ENCODE measurements at regions not wholly inside any gene's neighbourhood (a gene's known extent, or its start where the extent isn't known, plus 50 kb on each side); places are given as distances from the start of the nearest gene placed in this dataset.

DNA sequence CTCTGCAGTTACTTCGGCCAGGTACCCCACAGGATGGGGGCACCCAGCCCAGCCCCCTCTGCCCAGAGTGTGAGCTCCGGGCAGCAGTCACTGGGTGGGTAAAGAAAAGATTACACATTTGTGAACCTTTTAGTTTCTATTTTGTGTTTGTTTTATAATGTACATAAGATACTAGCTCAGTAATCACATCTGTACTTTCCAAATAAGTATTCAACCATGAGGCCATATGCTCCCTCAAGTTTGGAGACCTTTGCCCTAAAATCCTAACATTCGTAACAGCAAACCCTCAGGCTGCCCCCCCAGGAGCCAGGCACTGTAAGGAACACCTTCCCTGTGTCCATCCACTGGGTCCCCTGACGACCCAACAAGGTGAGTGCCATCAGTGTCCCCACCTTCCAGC, 68.3 kb upstream of the SLC6A6 start:
- Mint-ChIP-seq H3K9me3 (no peaks in the 10 kb centered on the region), H3K4me3 (no peak overlapping the region), H3K27ac (no peak overlapping the region), H3K36me3 (ENCODE audit: insufficient read depth in 2 of 2) (no peaks in the 10 kb centered on the region), H3K27me3 (ENCODE audit: low read depth) (no peaks in the 10 kb centered on the region), H3K4me1 (ENCODE audit: low read depth) (no peaks in the 10 kb centered on the region)
- ATAC-seq (replicated peaks in 1 of 2) (no peak), DNase-seq (no peak)

DNA sequence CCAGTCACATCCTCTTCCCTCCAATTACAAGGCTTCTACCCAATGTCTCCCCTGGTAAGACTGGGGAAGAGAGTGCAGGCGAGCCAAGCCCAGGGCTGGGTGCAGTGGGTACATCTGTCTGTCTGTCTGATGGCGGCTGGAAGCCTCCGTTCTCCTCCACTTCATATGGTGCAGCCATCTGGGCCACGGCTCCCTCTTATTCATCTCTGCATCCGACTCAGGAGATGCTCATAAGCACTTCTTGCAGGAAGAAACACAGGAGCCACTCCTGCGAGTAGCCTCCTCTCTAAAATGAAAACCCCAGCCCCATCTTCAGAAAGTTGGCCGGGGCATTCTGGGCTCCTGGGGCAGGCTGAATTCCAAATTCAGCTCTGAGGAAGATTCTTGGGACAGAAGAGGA, 67.5 kb upstream of the SLC6A6 start:
- H3K27me3 Mint-ChIP-seq (ENCODE audit: low read depth) = no peaks in the 10 kb centered on the region
- H3K4me1 Mint-ChIP-seq (ENCODE audit: low read depth) = no peaks in the 10 kb centered on the region
- ATAC-seq (replicated peaks in 1 of 2) (no peak), DNase-seq (no peak)
- no peaks in the 10 kb centered on the region for H3K36me3 Mint-ChIP-seq (ENCODE audit: insufficient read depth in 2 of 2)
- H3K27ac Mint-ChIP-seq = no peak overlapping the region
- H3K9me3 Mint-ChIP-seq = no peaks in the 10 kb centered on the region
- H3K4me3 Mint-ChIP-seq = no peak overlapping the region

- no peaks in the 10 kb centered on the region for H3K27me3 Mint-ChIP-seq (ENCODE audit: low read depth)
- H3K4me3 Mint-ChIP-seq = no peak overlapping the region
- H3K9me3 Mint-ChIP-seq = no peaks in the 10 kb centered on the region
- ATAC-seq (replicated peaks in 1 of 2) (no peak), DNase-seq (no peak)
- no peak overlapping the region for H3K27ac Mint-ChIP-seq
- no peaks in the 10 kb centered on the region for H3K36me3 Mint-ChIP-seq (ENCODE audit: insufficient read depth in 2 of 2)
- H3K4me1 Mint-ChIP-seq (ENCODE audit: low read depth) = no peaks in the 10 kb centered on the region
These were observed 66.3 kb upstream of the SLC6A6 start for GRCh38 chr3:14335774-14336748.

- Mint-ChIP-seq H3K9me3 (no peaks in the 10 kb centered on the region), H3K27ac (no peak overlapping the region), H3K36me3 (ENCODE audit: insufficient read depth in 2 of 2) (no peaks in the 10 kb centered on the region), H3K27me3 (ENCODE audit: low read depth) (no peaks in the 10 kb centered on the region), H3K4me1 (ENCODE audit: low read depth) (no peaks in the 10 kb centered on the region), H3K4me3 (no peak overlapping the region)
- no peak for ATAC-seq (replicated peaks in 1 of 2)
- no peak for DNase-seq
These were observed 65.4 kb upstream of the SLC6A6 start for GRCh38 chr3:14336749-14337598.

- H3K4me3 Mint-ChIP-seq = no peak overlapping the region
- DNase-seq (no peak), ATAC-seq (replicated peaks in 1 of 2) (no peak)
- no peak overlapping the region for H3K27ac Mint-ChIP-seq
- no peaks in the 10 kb centered on the region for H3K36me3 Mint-ChIP-seq (ENCODE audit: insufficient read depth in 2 of 2)
- H3K4me1 Mint-ChIP-seq (ENCODE audit: low read depth) = no peaks in the 10 kb centered on the region
- H3K9me3 Mint-ChIP-seq = no peaks in the 10 kb centered on the region
- no peaks in the 10 kb centered on the region for H3K27me3 Mint-ChIP-seq (ENCODE audit: low read depth)
These were observed 64.6 kb upstream of the SLC6A6 start for GRCh38 chr3:14337828-14338227.

DNA sequence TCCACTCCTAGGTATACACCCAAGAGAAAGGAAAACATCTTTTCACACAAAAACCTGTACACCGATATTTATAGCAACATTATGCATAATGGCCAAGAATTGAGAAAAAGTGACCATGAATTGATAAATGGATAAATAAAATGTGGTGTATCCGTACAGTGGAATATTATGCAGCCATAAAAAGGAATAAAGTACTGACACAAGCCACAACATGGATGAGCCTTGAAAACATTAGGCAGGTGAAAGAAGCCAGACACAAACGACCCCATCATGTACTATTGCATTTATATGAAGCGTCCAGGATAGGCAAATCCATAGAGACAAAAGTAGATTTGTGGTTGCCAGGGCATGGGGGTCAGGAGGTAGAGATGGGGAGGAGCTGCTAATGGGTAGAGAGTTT, 64.2 kb upstream of the SLC6A6 start:
- Mint-ChIP-seq H3K36me3 (ENCODE audit: insufficient read depth in 2 of 2) (no peaks in the 10 kb centered on the region), H3K27ac (no peak overlapping the region), H3K4me1 (ENCODE audit: low read depth) (no peaks in the 10 kb centered on the region), H3K9me3 (no peaks in the 10 kb centered on the region), H3K27me3 (ENCODE audit: low read depth) (no peaks in the 10 kb centered on the region), H3K4me3 (no peak overlapping the region)
- DNase-seq = no peak
- no peak for ATAC-seq (replicated peaks in 1 of 2)

DNA sequence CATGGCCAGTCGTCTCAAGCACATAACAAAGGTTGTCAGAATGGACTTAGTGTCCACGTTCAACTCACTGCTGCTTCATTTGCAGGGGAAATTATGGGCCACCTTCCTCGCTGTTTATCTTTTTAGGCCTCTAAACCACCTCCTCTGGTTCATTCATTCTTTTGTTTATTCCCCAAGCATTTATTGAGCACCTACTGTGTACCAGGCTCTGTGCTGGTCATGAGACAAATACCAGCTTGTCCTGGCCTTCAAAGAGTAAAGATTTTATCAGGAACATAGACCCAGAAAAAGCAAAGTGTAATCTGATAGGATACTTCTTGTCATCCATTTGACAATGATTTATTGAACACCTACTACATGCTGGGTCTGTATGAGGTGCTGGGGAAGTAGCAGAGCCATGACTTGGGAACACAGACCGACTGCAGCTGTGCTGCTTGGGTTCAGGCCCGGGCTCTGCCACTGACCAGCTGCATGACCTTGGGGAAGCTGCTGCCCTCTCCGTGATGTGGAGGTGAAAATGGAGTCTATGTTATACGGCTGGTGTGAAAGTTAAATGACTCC, 63.4 kb upstream of the SLC6A6 start:
- no peak for ATAC-seq (replicated peaks in 1 of 2)

DNA sequence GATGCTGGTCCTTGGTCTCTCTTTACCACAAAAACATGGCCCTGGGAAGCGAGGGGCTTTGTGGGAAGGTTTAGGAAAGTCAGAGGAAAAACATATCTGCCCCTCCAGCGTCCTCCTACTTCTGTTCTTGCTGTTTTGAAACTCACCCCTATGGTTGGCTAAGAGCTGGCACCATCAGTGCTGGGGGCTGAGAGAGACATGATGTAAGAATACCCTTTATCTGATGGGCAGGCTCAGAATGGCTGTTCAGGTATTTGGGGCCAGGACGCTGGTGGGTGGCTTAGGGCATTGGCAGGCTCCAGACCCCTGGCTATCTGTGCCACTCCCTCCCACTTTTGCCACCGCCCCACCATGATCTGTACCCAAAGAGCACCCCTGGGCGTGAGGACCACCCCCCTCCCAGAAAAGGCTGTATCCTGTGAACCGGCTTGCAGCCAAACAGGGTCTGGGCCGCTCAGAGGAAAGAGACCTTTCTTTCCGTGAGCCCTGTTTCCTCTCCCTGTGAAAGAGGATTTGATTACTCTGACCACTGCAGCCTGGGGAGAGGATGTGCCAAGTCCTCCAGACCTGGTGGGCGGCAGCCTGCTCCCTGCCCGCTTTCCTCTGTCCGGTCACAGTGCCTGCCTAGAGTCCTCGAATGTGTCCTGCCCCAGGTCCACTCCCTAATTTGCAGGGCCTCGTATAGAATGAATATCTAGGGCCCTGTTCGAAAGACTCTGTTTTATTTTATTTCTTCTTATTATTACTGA, 61.3 kb upstream of the SLC6A6 start:
- Mint-ChIP-seq H3K27ac (no peak overlapping the region), H3K4me3 (no peak overlapping the region), H3K27me3 (ENCODE audit: low read depth) (no peaks in the 10 kb centered on the region), H3K4me1 (ENCODE audit: low read depth) (no peaks in the 10 kb centered on the region), H3K36me3 (ENCODE audit: insufficient read depth in 2 of 2) (no peaks in the 10 kb centered on the region), H3K9me3 (no peaks in the 10 kb centered on the region)
- DNase-seq (no peak), ATAC-seq (replicated peaks in 1 of 2) (no peak)

More for the DNA sequence above, 63.4 kb upstream of the SLC6A6 start:
- Mint-ChIP-seq H3K4me1 (ENCODE audit: low read depth) (no peaks in the 10 kb centered on the region), H3K27ac (no peak overlapping the region), H3K9me3 (no peaks in the 10 kb centered on the region), H3K4me3 (no peak overlapping the region), H3K27me3 (ENCODE audit: low read depth) (no peaks in the 10 kb centered on the region), H3K36me3 (ENCODE audit: insufficient read depth in 2 of 2) (no peaks in the 10 kb centered on the region)
- DNase-seq = no peak

GRCh38 chr3:14343338-14344112, 58.9 kb upstream of the SLC6A6 start:
- no peak overlapping the region for H3K27ac Mint-ChIP-seq
- H3K36me3 Mint-ChIP-seq (ENCODE audit: insufficient read depth in 2 of 2) = no peaks in the 10 kb centered on the region
- H3K27me3 Mint-ChIP-seq (ENCODE audit: low read depth) = no peaks in the 10 kb centered on the region
- H3K4me3 Mint-ChIP-seq = no peak overlapping the region
- no peaks in the 10 kb centered on the region for H3K4me1 Mint-ChIP-seq (ENCODE audit: low read depth)
- no peaks in the 10 kb centered on the region for H3K9me3 Mint-ChIP-seq
- ATAC-seq (replicated peaks in 1 of 2) (no peak), DNase-seq (no peak)

DNA sequence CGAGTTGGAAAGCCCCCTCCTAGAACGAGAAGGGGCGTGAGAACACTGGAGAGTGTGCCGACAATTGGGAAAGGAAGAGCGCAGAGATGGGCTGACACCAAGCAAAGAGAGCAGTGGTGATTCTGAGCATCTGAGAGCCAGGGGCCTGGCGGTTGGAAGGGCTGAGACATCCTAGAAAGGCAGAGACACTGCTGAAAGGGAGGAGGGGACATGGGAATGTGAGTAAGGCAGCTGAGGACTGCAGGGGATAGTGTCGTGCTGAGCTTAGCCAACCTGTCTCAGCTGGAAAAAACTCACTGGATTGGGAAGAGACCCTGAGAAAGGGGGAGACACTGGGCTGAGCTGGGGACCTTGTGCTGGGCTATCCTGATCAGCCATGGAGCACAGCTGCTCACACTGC, 58.1 kb upstream of the SLC6A6 start:
- no peaks in the 10 kb centered on the region for H3K4me1 Mint-ChIP-seq (ENCODE audit: low read depth)

GRCh38 chr3:14345496-14346150, 56.8 kb upstream of the SLC6A6 start:
- ATAC-seq (replicated peaks in 1 of 2) (no peak), DNase-seq (no peak)
- Mint-ChIP-seq H3K4me3 (no peak overlapping the region), H3K36me3 (ENCODE audit: insufficient read depth in 2 of 2) (no peaks in the 10 kb centered on the region), H3K9me3 (no peaks in the 10 kb centered on the region), H3K4me1 (ENCODE audit: low read depth) (no peaks in the 10 kb centered on the region), H3K27ac (no peak overlapping the region), H3K27me3 (ENCODE audit: low read depth) (no peaks in the 10 kb centered on the region)

More for the DNA sequence above, 58.1 kb upstream of the SLC6A6 start:
- Mint-ChIP-seq H3K9me3 (no peaks in the 10 kb centered on the region), H3K4me3 (no peak overlapping the region), H3K36me3 (ENCODE audit: insufficient read depth in 2 of 2) (no peaks in the 10 kb centered on the region), H3K27ac (no peak overlapping the region), H3K27me3 (ENCODE audit: low read depth) (no peaks in the 10 kb centered on the region)
- DNase-seq = no peak
- ATAC-seq (replicated peaks in 1 of 2) = no peak

DNA sequence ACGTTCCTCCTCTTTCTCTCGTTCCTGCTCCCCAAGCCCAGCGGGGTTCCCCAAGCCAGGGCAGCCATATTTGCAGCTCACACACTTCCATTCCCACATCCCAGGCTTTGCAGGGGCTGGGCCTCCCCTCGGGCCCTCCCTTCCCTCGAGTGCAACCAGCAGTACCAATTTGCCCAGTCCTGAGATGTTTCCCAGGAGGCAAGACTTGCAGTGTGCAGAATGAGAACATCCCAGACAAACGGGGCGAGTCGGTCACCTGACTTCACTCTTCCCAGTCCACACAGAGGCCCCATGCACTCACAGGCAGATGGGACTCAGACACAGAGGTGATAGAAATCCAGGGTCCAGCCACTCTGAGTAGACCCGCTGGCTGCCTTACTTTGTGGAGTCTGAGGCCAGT, 56.2 kb upstream of the SLC6A6 start:
- H3K4me3 Mint-ChIP-seq = no peak overlapping the region
- DNase-seq (no peak), ATAC-seq (replicated peaks in 1 of 2) (no peak)
- no peaks in the 10 kb centered on the region for H3K4me1 Mint-ChIP-seq (ENCODE audit: low read depth)
- H3K27ac Mint-ChIP-seq = no peak overlapping the region
- H3K36me3 Mint-ChIP-seq (ENCODE audit: insufficient read depth in 2 of 2) = no peaks in the 10 kb centered on the region
- no peaks in the 10 kb centered on the region for H3K9me3 Mint-ChIP-seq
- H3K27me3 Mint-ChIP-seq (ENCODE audit: low read depth) = no peaks in the 10 kb centered on the region

All from activated T-cell treated with anti-CD3 and anti-CD28 coated beads, Interleukin-2, amount 50 U/mL, for 72 hours (primary cell).